ENCODE measurements at regions not wholly inside any gene's neighbourhood (a gene's known extent, or its start where the extent isn't known, plus 50 kb on each side); places are given as distances from the start of the nearest gene placed in this dataset.

GRCh38 chr6:23183846-23184245 is 614.5 kb downstream of the HDGFL1 start:
- TF ChIP-seq POLR2AphosphoS5 (IDR thresholded peaks at IDR 0.05) (no peak), CTCF (IDR thresholded peaks at IDR 0.05) (no peak), POLR2A (IDR thresholded peaks at IDR 0.05) (no peak)

All from sigmoid colon (tissue), 4 donors.